AG04449 (cell line): ENCODE measurements at regions not wholly inside any gene's neighbourhood (a gene's known extent, or its start where the extent isn't known, plus 50 kb on each side); places are given as distances from the start of the nearest gene placed in this dataset.

ENCODE experiments used
- CTCF ChIA-PET: fragments of 350-600 bp; formaldehyde crosslinking; extraction: SDS; loops from one replicate; lab custom pipeline; 2021; ENCODE audit warnings: antibody characterized with exemption; lab: Yijun Ruan, JAX
- POLR2A ChIA-PET: fragments of 400-600, 350-600 bp; formaldehyde crosslinking; extraction: SDS; loops from one replicate; lab custom pipeline; 2020; ENCODE audit warnings: antibody characterized with exemption, inconsistent platforms; lab: Yijun Ruan, JAX
- DNase-seq: peaks from one replicate; pipeline ENCODE4 v3.0.0-alpha.2; 2010; ENCODE audit warnings: low read depth, low spot score
- H3K4me3 ChIP-seq: 2 replicates; pipeline ENCODE4 v1.5.1; 2011; ENCODE audit warnings: low read depth, mild to moderate bottlenecking, control low read depth, low read length
- TF ChIP-seq, protein P1 (sequence below): IDR thresholded peaks from one replicate; pipeline ENCODE4 v1.5.1; 2011; ENCODE audit warnings: mild to moderate bottlenecking, moderate library complexity, low read length, control low read depth, inconsistent platforms; ENCODE audit not compliant: insufficient read depth; ENCODE audit errors: missing control alignments

DNA sequence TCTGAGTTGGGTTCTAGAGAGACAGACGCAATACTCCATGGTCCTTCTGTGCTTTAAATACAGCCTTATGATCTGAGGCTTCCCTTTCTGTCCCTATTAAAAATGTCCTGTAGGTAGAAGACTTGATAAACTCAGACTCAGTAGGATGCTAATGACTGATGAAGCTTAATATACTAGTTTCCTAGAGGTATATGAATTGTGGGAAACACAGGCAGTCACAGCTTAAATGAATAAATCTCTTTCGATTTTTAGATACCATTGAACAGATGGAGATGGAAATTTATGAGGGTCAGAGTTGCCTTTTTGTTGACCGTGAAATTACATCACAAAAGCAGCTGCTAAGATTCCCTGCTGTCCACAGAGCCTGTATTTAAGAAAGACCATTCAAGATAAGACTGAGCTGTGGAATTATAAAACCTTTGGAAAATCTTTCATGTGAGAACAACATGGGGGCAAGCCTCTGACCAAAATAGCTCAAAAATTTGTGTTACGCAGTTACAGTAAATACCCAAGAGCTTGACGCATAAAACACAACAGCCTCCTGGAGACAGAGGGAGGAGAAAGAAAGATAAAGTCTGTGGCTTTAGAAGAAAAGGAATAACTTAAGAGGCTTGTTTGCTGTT is 172.3 kb downstream of the AASDHPPT start:
- H3K4me3 ChIP-seq, result no peak overlapping the region
- TF ChIP-seq, protein P1, sequence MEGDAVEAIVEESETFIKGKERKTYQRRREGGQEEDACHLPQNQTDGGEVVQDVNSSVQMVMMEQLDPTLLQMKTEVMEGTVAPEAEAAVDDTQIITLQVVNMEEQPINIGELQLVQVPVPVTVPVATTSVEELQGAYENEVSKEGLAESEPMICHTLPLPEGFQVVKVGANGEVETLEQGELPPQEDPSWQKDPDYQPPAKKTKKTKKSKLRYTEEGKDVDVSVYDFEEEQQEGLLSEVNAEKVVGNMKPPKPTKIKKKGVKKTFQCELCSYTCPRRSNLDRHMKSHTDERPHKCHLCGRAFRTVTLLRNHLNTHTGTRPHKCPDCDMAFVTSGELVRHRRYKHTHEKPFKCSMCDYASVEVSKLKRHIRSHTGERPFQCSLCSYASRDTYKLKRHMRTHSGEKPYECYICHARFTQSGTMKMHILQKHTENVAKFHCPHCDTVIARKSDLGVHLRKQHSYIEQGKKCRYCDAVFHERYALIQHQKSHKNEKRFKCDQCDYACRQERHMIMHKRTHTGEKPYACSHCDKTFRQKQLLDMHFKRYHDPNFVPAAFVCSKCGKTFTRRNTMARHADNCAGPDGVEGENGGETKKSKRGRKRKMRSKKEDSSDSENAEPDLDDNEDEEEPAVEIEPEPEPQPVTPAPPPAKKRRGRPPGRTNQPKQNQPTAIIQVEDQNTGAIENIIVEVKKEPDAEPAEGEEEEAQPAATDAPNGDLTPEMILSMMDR, result no peak
- DNase-seq, result no peak
- ChIA-PET POLR2A (no interaction called here), CTCF (interaction anchor here (0.6 kb wide), 1 partner anchor 26 kb away, joined by 3 read pairs; no protein-coding TSS in a partner anchor)

DNA sequence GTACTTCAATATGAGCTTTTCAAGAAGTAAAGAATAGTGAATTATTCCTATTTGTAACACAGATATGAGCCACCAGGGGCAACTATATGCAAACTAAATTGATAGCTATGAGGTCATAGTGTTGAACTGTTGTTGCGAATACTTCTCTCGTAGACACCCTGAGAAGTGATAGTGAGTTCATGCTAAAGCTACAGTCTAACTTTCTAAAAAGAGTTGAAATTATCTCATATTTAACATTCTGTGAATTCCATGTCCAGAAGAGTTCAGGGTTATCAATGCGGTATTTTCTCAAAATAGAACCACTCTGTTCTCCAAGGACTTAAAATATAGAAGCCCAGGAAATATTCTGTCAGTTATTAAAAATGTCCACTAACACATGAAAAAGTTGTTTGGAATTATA is 185.4 kb downstream of the AASDHPPT start:
- CTCF ChIA-PET, result no interaction called here
- TF ChIP-seq, protein P1, result no peak
- H3K4me3 ChIP-seq, result no peak overlapping the region
- POLR2A ChIA-PET, result no interaction called here
- no peak for DNase-seq

DNA sequence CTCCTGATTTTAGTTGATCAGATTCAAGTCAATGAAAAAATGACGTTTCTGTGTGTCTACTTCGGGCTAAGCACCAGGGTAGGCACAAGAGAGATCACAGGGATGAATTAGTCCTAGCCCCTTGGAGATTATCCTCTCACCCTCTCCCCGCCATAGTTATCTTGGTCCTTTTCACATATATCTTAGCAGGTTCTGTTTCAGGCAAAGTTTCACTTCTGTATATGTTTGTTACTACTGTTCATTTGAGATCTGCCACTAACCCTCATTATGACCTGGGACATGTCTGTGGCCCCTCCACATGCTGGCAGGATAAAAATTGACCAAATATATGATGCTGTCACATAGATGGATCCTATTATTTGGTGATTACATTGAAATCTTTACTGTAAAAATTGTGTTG is 186.1 kb downstream of the AASDHPPT start:
- no peak for DNase-seq
- H3K4me3 ChIP-seq, result no peak overlapping the region
- ChIA-PET CTCF (no interaction called here), POLR2A (no interaction called here)
- TF ChIP-seq, protein P1, result no peak

DNA sequence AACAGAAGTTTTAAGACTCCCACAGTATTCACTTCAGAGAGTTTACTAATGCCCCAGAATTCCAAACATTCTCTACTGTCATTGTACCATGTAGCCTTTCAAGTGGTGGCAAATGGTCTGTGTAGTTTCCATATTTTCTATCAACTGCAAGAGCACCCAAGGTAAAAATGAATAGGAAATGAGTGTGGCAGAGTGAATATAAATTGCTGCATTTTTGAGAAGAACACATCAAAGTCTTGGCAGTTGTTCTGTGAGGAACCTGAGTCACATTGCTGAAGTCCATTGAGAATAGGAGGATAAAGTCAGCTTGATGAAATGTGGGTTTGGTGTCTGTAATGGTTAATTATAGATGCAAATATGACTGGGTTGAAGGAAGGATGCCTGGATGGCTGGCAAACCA is 193.6 kb downstream of the AASDHPPT start:
- no peak for DNase-seq
- H3K4me3 ChIP-seq, result no peak overlapping the region
- TF ChIP-seq, protein P1, result no peak
- ChIA-PET POLR2A (no interaction called here), CTCF (no interaction called here)

DNA sequence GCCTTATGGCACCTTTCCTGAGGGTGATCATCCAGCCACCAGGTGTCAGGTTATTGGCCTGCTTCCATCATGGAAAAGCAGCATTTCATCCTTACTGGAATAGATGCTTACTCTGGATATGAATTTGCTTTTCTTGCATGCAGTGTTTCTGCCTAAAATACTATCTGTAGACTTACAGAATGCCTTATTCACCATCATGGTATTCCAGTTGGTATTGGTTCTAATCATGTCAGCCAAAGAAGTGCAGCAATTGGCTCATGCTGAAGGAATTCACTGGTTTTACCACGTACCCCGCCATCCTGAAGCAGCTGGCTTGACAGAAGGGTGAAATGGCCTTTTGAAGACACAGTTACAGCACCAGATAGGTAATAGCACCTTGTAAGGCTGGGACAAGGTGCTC is 194.2 kb downstream of the AASDHPPT start:
- DNase-seq, result no peak
- no peak overlapping the region for H3K4me3 ChIP-seq
- ChIA-PET POLR2A (no interaction called here), CTCF (no interaction called here)
- TF ChIP-seq, protein P1, result no peak

DNA sequence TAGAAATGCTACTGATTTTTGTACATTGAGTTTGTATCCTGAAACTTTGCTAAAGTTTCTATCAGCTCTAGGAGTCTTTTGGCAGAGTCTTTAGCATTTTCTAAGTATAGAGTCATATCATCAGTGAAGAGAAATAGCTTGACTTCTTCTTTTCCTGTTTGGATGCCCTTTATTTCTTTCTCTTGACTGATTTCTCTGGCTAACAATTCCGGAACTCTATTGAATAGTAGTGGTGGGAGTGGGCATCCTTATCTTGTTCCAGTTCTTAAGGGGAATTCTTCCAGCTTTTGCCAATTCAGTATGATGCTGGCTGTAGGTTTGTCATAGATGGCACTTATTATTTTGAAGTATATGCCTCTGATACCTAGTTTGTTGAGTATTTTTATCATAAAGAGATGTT is 197.7 kb downstream of the AASDHPPT start:
- CTCF ChIA-PET, result interaction anchor here (0.6 kb wide), 1 partner anchor 25 kb away, joined by 3 read pairs; no protein-coding TSS in a partner anchor
- no peak overlapping the region for H3K4me3 ChIP-seq
- TF ChIP-seq, protein P1, result no peak
- no peak for DNase-seq
- POLR2A ChIA-PET, result no interaction called here
